DND-41 (cell line): ENCODE measurements at regions not wholly inside any gene's neighbourhood (a gene's known extent, or its start where the extent isn't known, plus 50 kb on each side); places are given as distances from the start of the nearest gene placed in this dataset.

Experiments
- ATAC-seq: fragments of 200-7000 bp; cut with Tn5 transposase; 3 replicates; pipeline ENCODE4 v1.9.1; 2021; ENCODE audit warnings: low read depth; ENCODE audit not compliant: insufficient read depth
- DNase-seq: peaks from one replicate; pipeline ENCODE4 v3.0.0-alpha.2; 2020
- H2AFZ ChIP-seq: 2 replicates; pipeline ENCODE4 v1.6.0; 2012; ENCODE audit warnings: low read depth, low read length
- H3K27ac ChIP-seq: 2 replicates; pipeline ENCODE4 v1.5.1; 2012; ENCODE audit warnings: low read length, inconsistent platforms
- H3K27me3 ChIP-seq: fragments of 200-600 bp; sonication (generic); 2 replicates; pipeline ENCODE4 v1.6.0; 2012; ENCODE audit warnings: low read length, mild to moderate bottlenecking, inconsistent platforms; ENCODE audit not compliant: insufficient read depth, poor library complexity
- H3K36me3 ChIP-seq: 2 replicates; pipeline ENCODE4 v1.5.1; 2012; ENCODE audit warnings: low read length, inconsistent platforms; ENCODE audit not compliant: insufficient read depth
- H3K4me1 ChIP-seq: 2 replicates; pipeline ENCODE4 v1.5.1; 2012; ENCODE audit warnings: mild to moderate bottlenecking, low read length; ENCODE audit not compliant: insufficient read depth
- H3K4me2 ChIP-seq: 2 replicates; pipeline ENCODE4 v1.6.0; 2012; ENCODE audit warnings: mild to moderate bottlenecking, moderate library complexity, low read length, inconsistent platforms; ENCODE audit not compliant: insufficient read depth
- H3K4me3 ChIP-seq, 2 experiments: fragments of 200-600 bp in 1 of 2; shearing (Covaris generic) in 1 of 2; 2 replicates each; pipeline ENCODE4 v1.5.1; 2012 to 2016; ENCODE audit warnings: inconsistent platforms in 2 of 2, low read length in 2 of 2, mild to moderate bottlenecking in 2 of 2, low read depth in 1 of 2, moderate library complexity in 1 of 2
- H3K79me2 ChIP-seq: 2 replicates; pipeline ENCODE4 v1.6.0; 2012; ENCODE audit warnings: low read length, inconsistent platforms; ENCODE audit not compliant: insufficient read depth
- H3K9ac ChIP-seq: 2 replicates; pipeline ENCODE4 v1.6.0; 2012; ENCODE audit warnings: low read depth, mild to moderate bottlenecking, inconsistent platforms, low read length, moderate library complexity
- H3K9me3 ChIP-seq: 2 replicates; pipeline ENCODE4 v1.5.1; 2012; ENCODE audit warnings: low read length, moderate library complexity, mild to moderate bottlenecking, inconsistent platforms; ENCODE audit not compliant: insufficient read depth, severe bottlenecking
- H4K20me1 ChIP-seq: 2 replicates; pipeline ENCODE4 v1.6.0; 2012; ENCODE audit warnings: low read length; ENCODE audit not compliant: insufficient read depth
- EZH2 ChIP-seq: IDR thresholded peaks from 3 replicates; pipeline ENCODE4 v1.6.1; 2012; ENCODE audit warnings: borderline replicate concordance, low read depth, mild to moderate bottlenecking, moderate library complexity, low read length, inconsistent platforms; ENCODE audit not compliant: severe bottlenecking
- TF ChIP-seq, protein P1 (sequence below): IDR thresholded peaks from 2 replicates; pipeline ENCODE4 v1.5.1; 2012; ENCODE audit warnings: borderline replicate concordance, low read length, moderate library complexity, mild to moderate bottlenecking; ENCODE audit not compliant: poor library complexity, severe bottlenecking; ENCODE audit errors: extremely low read depth

DNA sequence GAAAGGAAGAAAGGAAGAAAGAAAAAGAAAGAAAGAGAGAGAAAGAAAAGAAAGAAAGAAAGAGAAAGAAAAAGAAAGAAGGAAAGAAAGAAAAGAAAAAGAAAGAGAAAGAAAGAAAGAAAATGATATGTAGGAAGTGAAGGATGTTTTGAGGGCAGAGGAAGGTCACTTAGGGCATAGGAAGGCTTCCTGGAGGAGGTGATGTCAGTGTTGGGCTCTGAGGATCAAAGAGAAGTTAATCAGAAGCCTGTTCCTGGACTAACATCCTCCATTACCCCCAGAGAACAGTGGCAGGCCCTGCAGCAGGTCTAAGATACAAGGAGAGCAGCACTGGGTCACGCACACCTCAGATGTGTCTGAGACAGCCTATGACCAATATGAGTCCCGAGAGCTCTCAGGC, 54.7 kb upstream of the CALN1 start:
- H3K4me2 ChIP-seq = no peak overlapping the region
- no peak overlapping the region for H3K9ac ChIP-seq
- no peak overlapping the region for H3K4me3 ChIP-seq
- H3K36me3 ChIP-seq = no peaks in the 10 kb centered on the region
- ATAC-seq (no peak), DNase-seq (no peak)
- no peaks in the 10 kb centered on the region for H3K4me1 ChIP-seq
- no peaks in the 10 kb centered on the region for H4K20me1 ChIP-seq
- TF ChIP-seq, protein P1, sequence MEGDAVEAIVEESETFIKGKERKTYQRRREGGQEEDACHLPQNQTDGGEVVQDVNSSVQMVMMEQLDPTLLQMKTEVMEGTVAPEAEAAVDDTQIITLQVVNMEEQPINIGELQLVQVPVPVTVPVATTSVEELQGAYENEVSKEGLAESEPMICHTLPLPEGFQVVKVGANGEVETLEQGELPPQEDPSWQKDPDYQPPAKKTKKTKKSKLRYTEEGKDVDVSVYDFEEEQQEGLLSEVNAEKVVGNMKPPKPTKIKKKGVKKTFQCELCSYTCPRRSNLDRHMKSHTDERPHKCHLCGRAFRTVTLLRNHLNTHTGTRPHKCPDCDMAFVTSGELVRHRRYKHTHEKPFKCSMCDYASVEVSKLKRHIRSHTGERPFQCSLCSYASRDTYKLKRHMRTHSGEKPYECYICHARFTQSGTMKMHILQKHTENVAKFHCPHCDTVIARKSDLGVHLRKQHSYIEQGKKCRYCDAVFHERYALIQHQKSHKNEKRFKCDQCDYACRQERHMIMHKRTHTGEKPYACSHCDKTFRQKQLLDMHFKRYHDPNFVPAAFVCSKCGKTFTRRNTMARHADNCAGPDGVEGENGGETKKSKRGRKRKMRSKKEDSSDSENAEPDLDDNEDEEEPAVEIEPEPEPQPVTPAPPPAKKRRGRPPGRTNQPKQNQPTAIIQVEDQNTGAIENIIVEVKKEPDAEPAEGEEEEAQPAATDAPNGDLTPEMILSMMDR = no peak
- TF ChIP-seq EZH2 = no peak
- no peak overlapping the region for H3K27ac ChIP-seq
- H3K79me2 ChIP-seq = no peaks in the 10 kb centered on the region
- no peaks in the 10 kb centered on the region for H3K27me3 ChIP-seq
- no peak overlapping the region for H2AFZ ChIP-seq
- no peaks in the 10 kb centered on the region for H3K9me3 ChIP-seq

DNA sequence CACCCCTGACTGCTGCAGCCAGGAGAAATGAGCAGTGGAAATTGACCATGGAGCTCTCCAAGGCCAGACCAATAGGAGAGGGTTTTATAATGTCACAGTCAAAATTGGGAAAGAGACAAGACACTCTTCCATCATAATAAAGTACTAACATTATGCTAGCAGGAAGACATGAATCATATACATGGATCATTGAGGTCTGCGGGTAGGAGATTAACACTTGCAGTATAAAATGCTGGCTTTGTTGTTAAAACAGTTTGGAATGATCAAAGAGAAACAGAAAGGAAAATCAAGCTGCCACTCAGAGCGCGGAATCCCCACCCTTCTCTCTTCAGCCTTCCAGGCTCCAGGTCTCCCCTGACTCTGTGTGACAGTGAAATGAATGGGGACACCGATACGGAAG, 53.4 kb upstream of the CALN1 start:
- DNase-seq = no peak
- no peaks in the 10 kb centered on the region for H3K79me2 ChIP-seq
- H3K36me3 ChIP-seq = no peaks in the 10 kb centered on the region
- H3K4me1 ChIP-seq = no peaks in the 10 kb centered on the region
- no peaks in the 10 kb centered on the region for H4K20me1 ChIP-seq
- H3K4me3 ChIP-seq = no peak overlapping the region
- H2AFZ ChIP-seq = no peak overlapping the region
- no peaks in the 10 kb centered on the region for H3K9me3 ChIP-seq
- no peak overlapping the region for H3K4me2 ChIP-seq
- H3K27ac ChIP-seq = no peak overlapping the region
- no peak overlapping the region for H3K9ac ChIP-seq
- ATAC-seq = no peak
- no peaks in the 10 kb centered on the region for H3K27me3 ChIP-seq
- TF ChIP-seq, protein P1 = no peak
- TF ChIP-seq EZH2 = no peak

DNA sequence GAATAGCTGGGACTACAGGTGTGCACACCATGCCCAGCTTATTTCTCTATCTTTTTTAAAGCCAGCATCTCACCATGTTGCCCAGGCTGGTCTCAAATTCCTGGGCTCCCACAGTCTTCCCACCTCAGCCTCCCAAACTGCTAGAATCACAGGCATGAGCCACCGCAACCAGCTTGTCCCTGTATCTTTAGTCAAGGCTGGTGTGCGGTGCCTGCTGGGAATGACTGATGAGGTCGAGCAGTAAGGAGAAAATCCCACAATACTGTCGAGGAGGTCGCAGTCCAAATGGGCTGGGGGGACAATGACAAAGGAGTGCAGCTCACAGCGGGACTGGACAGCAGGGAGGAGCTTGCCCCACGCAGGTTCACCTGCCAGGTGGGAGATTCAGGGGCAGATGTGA, 50.2 kb upstream of the CALN1 start:
- Histone ChIP-seq H3K4me3 (no peak overlapping the region), H3K27ac (no peak overlapping the region), H3K79me2 (no peaks in the 10 kb centered on the region), H3K36me3 (no peaks in the 10 kb centered on the region), H3K4me2 (no peak overlapping the region), H3K9me3 (no peaks in the 10 kb centered on the region), H3K27me3 (no peaks in the 10 kb centered on the region), H2AFZ (no peak overlapping the region), H3K9ac (no peak overlapping the region), H3K4me1 (no peaks in the 10 kb centered on the region), H4K20me1 (no peaks in the 10 kb centered on the region)
- ATAC-seq = no peak
- TF ChIP-seq EZH2 = no peak
- TF ChIP-seq, protein P1 = no peak
- no peak for DNase-seq
